Mucosa of stomach (tissue), 1 donor: ENCODE measurements at regions not wholly inside any gene's neighbourhood (a gene's known extent, or its start where the extent isn't known, plus 50 kb on each side); places are given as distances from the start of the nearest gene placed in this dataset.
"Not testable (repeated sequence)": the region's sequence is repeated elsewhere in the genome, so short reads cannot be mapped to it uniquely, and the experiment has no call there.

Experiments
- H3K27me3 ChIP-seq: one replicate; pipeline ENCODE4 v1.7.0; 2013; ENCODE audit warnings: mild to moderate bottlenecking, low read length; ENCODE audit not compliant: control insufficient read depth, insufficient read depth
- H3K36me3 ChIP-seq: one replicate; pipeline ENCODE4 v1.7.0; 2013; ENCODE audit warnings: low read length; ENCODE audit not compliant: control insufficient read depth, insufficient read depth
- H3K4me1 ChIP-seq: one replicate; pipeline ENCODE4 v1.7.0; 2013; ENCODE audit warnings: mild to moderate bottlenecking, low read length; ENCODE audit not compliant: control insufficient read depth, insufficient read depth
- H3K4me3 ChIP-seq: one replicate; pipeline ENCODE4 v1.7.0; 2013; ENCODE audit warnings: low read length
- H3K9ac ChIP-seq: one replicate; pipeline ENCODE4 v1.7.0; 2013; ENCODE audit warnings: mild to moderate bottlenecking, low read length, moderate library complexity
- H3K9me3 ChIP-seq: one replicate; pipeline ENCODE4 v1.7.0; 2013; ENCODE audit warnings: mild to moderate bottlenecking, low read length, moderate library complexity; ENCODE audit not compliant: control insufficient read depth
- donor health status: Pancreatic carcinoma.

GRCh38 chr5:40223884-40224402 is 455.8 kb upstream of the PTGER4 start:
- Histone ChIP-seq H3K9me3 (no peaks in the 10 kb centered on the region), H3K36me3 (no peaks in the 10 kb centered on the region), H3K4me3 (no peak overlapping the region), H3K9ac (no peak overlapping the region), H3K4me1 (no peaks in the 10 kb centered on the region), H3K27me3 (no peaks in the 10 kb centered on the region)

GRCh38 chr5:40221796-40222195 is 457.9 kb upstream of the PTGER4 start:
- no peaks in the 10 kb centered on the region for H3K36me3 ChIP-seq
- no peaks in the 10 kb centered on the region for H3K27me3 ChIP-seq
- no peaks in the 10 kb centered on the region for H3K4me1 ChIP-seq
- no peaks in the 10 kb centered on the region for H3K9me3 ChIP-seq
- H3K9ac ChIP-seq, result no peak overlapping the region
- no peak overlapping the region for H3K4me3 ChIP-seq

- Histone ChIP-seq H3K27me3 (no peaks in the 10 kb centered on the region), H3K4me3 (no peak overlapping the region), H3K9me3 (no peaks in the 10 kb centered on the region), H3K9ac (no peak overlapping the region), H3K36me3 (no peaks in the 10 kb centered on the region), H3K4me1 (no peaks in the 10 kb centered on the region)
Observed at GRCh38 chr5:40221255-40221654, 458.5 kb upstream of the PTGER4 start.

DNA sequence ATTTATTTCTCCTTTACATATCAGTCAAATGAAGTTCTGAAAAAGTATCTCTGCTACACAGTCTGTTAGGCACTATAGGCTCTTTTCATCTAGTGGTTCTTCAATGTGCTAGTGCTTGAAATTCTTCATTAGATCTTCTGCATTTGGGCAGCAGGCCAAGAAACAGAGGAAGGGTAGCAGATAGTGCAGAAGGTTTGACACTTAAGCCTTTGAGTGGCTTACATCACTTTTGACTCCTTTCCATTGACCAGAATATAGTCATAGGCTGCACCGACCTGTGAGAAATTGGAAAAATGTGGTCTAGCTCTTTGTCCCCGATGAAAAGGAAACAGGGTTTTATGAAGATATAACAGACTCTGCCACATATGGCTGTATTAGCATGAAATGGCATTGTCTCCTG is 459.5 kb upstream of the PTGER4 start:
- H3K36me3 ChIP-seq, result no peaks in the 10 kb centered on the region
- H3K9me3 ChIP-seq, result no peaks in the 10 kb centered on the region
- no peaks in the 10 kb centered on the region for H3K4me1 ChIP-seq
- H3K9ac ChIP-seq, result no peak overlapping the region
- H3K4me3 ChIP-seq, result no peak overlapping the region
- no peaks in the 10 kb centered on the region for H3K27me3 ChIP-seq

DNA sequence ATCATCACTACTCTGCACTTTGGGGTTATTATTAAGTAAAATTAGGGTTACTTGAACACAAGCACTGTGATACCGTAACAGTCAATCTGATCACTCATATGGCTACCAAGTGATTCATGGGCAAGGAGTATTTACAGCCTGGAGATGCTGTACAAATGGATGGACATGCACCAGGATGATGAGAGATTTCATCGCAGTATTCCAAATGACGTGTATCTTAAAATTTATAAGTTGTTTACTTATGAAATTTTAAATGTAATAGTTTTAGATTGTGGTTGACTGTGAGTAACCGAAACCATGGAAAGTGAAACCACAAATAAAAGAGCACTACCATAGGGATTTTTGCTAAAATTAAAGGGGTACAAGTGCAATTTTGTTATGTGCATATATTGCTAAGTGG is 462.2 kb upstream of the PTGER4 start:
- H3K4me1 ChIP-seq, result no peaks in the 10 kb centered on the region
- H3K27me3 ChIP-seq, result no peaks in the 10 kb centered on the region
- no peaks in the 10 kb centered on the region for H3K9me3 ChIP-seq
- no peak overlapping the region for H3K9ac ChIP-seq
- H3K36me3 ChIP-seq, result no peaks in the 10 kb centered on the region
- no peak overlapping the region for H3K4me3 ChIP-seq

- Histone ChIP-seq H3K27me3 (no peaks in the 10 kb centered on the region), H3K9me3 (no peaks in the 10 kb centered on the region), H3K9ac (no peak overlapping the region), H3K4me3 (no peak overlapping the region), H3K36me3 (no peaks in the 10 kb centered on the region), H3K4me1 (no peaks in the 10 kb centered on the region)
Observed at GRCh38 chr5:40210694-40211093, 469.0 kb upstream of the PTGER4 start.

GRCh38 chr5:40206030-40206429 is 473.7 kb upstream of the PTGER4 start:
- no peaks in the 10 kb centered on the region for H3K9me3 ChIP-seq
- no peaks in the 10 kb centered on the region for H3K4me1 ChIP-seq
- H3K4me3 ChIP-seq, result no peak overlapping the region
- no peaks in the 10 kb centered on the region for H3K27me3 ChIP-seq
- H3K9ac ChIP-seq, result no peak overlapping the region
- no peaks in the 10 kb centered on the region for H3K36me3 ChIP-seq

DNA sequence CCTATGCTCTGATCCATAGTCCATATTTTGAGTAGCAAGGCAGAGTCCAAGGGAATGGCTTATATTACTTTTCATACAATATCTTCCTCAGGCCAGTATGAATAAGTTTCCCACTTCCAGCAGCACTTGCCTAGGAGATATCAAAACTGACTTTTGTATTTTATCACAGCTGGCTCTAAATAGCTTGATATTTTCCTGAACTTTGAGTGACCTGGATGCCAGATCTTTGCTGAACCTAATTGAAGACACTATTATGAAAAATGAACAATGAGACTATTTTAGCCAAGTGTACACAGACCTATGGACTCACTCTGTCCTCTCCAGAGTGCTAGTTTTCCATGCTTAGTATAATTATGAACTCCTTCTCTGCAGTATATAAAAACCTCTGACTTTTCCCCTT is 475.6 kb upstream of the PTGER4 start:
- H3K36me3 ChIP-seq, result no peaks in the 10 kb centered on the region
- no peaks in the 10 kb centered on the region for H3K9me3 ChIP-seq
- no peak overlapping the region for H3K9ac ChIP-seq
- no peak overlapping the region for H3K4me3 ChIP-seq
- H3K27me3 ChIP-seq, result no peaks in the 10 kb centered on the region
- H3K4me1 ChIP-seq, result no peaks in the 10 kb centered on the region

DNA sequence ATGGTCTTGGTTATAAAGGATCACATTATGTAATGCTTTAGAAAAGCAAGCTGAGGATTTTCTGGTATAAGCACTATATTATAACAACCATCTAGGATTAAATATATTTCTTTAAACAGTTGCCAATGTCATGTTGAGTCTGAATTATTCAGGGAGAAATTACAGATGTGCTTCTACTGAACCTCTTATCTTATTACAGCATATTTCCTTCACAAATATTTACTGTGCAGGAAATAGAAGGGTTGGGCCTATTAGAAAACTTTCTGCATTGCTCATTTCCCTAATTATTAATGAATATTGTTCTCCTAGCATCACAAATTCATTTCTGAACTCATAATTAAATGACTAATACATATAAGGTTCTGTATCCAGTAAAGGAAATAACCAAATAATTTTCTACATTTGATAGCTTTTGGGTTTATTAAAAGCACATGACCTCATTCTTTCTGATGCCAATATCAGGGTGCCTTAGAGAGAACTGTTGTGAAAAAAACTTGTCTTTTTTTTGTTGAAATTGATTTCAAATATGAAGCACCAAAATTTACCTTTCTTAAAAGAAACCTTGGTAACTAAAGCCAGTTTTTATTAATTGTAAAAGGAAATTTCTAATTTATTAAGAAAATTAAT is 476.8 kb upstream of the PTGER4 start:
- no peaks in the 10 kb centered on the region for H3K36me3 ChIP-seq
- H3K4me3 ChIP-seq, result no peak overlapping the region
- no peaks in the 10 kb centered on the region for H3K9me3 ChIP-seq
- no peaks in the 10 kb centered on the region for H3K4me1 ChIP-seq
- no peak overlapping the region for H3K9ac ChIP-seq
- H3K27me3 ChIP-seq, result no peaks in the 10 kb centered on the region

DNA sequence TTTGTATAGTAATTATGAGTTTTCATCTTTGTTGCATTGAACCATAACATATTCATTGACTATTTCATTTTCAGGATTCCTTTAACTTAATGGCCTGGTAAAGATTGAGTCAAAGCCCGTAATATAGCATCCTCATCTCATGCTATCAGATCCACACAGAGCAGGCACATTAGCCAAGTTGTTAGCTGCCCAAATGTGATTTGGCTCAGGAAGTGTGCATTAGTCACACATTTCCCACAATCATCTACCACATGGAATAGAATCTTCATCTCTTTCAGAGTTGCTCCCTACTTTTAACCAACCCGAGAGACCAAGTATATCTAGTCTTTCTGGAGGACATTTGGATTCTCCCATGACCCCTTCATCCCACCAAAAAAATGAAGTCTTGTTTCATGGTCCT is 481.0 kb upstream of the PTGER4 start:
- H3K9ac ChIP-seq, result no peak overlapping the region
- H3K27me3 ChIP-seq, result no peaks in the 10 kb centered on the region
- no peaks in the 10 kb centered on the region for H3K36me3 ChIP-seq
- H3K9me3 ChIP-seq, result no peaks in the 10 kb centered on the region
- no peak overlapping the region for H3K4me3 ChIP-seq
- H3K4me1 ChIP-seq, result no peaks in the 10 kb centered on the region

DNA sequence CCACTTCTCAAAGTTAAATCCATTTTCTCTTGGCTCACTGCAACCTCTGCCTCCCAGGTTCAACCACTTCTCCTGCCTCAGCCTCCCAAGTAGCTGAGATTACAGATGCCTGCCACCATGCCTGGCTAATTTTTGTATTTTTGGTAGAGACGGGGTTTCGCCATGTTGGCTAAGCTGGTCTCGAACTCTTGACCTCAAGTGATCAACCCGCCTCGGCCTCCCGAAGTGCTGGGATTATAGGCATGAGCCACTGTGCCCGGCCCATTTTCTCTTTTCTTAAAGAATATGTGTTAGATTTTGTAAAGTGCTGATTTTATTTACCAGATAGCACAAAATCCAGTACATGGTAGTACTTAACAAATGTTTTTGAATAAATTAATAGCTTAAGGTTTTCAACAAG is 484.1 kb upstream of the PTGER4 start:
- H3K4me1 ChIP-seq, H3K4me3 ChIP-seq, H3K36me3 ChIP-seq, H3K9ac ChIP-seq, H3K27me3 ChIP-seq, H3K9me3 ChIP-seq: not testable (repeated sequence)

GRCh38 chr5:40191150-40191549 is 488.6 kb upstream of the PTGER4 start:
- Histone ChIP-seq H3K27me3 (no peaks in the 10 kb centered on the region), H3K36me3 (no peaks in the 10 kb centered on the region), H3K4me1 (no peaks in the 10 kb centered on the region), H3K9ac (no peak overlapping the region), H3K9me3 (no peaks in the 10 kb centered on the region), H3K4me3 (no peak overlapping the region)

- no peaks in the 10 kb centered on the region for H3K9me3 ChIP-seq
- no peaks in the 10 kb centered on the region for H3K4me1 ChIP-seq
- no peak overlapping the region for H3K4me3 ChIP-seq
- no peaks in the 10 kb centered on the region for H3K27me3 ChIP-seq
- no peak overlapping the region for H3K9ac ChIP-seq
- H3K36me3 ChIP-seq, result no peaks in the 10 kb centered on the region
Observed at GRCh38 chr5:40172721-40173120, 507.0 kb upstream of the PTGER4 start.
